Transverse colon (tissue), 4 donors: ENCODE measurements at regions not wholly inside any gene's neighbourhood (a gene's known extent, or its start where the extent isn't known, plus 50 kb on each side); places are given as distances from the start of the nearest gene placed in this dataset.

Source experiments
- DNase-seq: peaks from one replicate; pipeline ENCODE4 v3.0.0-alpha.2; 2019
- H3K27ac ChIP-seq, 4 donors: fragments of 200-600 bp; sonication (generic); 2 replicates each; pipeline ENCODE4 v1.5.1; 2016 to 2018; ENCODE audit warnings: inconsistent platforms in 4 of 4
- H3K27me3 ChIP-seq: fragments of 200-600 bp; sonication (generic); 2 replicates; pipeline ENCODE4 v1.5.1; 2017; ENCODE audit warnings: inconsistent platforms
- H3K36me3 ChIP-seq, 4 donors: fragments of 200-600 bp; sonication (generic); 2 replicates each; pipeline ENCODE4 v1.5.1; 2017 to 2019; ENCODE audit warnings: inconsistent platforms in 4 of 4
- H3K4me1 ChIP-seq, 4 donors: fragments of 200-600 bp; sonication (generic); 2 replicates each; pipeline ENCODE4 v1.5.1; 2017 to 2020; ENCODE audit warnings: inconsistent platforms in 4 of 4
- H3K4me3 ChIP-seq, 4 donors: fragments of 200-600 bp; sonication (generic); 1 replicate in 1 of 4; 2 replicates in 3 of 4; pipeline versions ENCODE4 v1.5.1 to v1.6.1; 2017 to 2019; ENCODE audit warnings: inconsistent platforms in 4 of 4
- H3K9me3 ChIP-seq, 2 donors: fragments of 200-600 bp; sonication (generic); 2 replicates each; pipeline ENCODE4 v1.5.1; 2017 to 2019; ENCODE audit warnings: inconsistent platforms in 2 of 2
- CTCF ChIP-seq, 5 experiments: fragments of 200-600 bp in 3 of 5; fragments of 450-650 bp in 2 of 5; sonication (generic) in 3 of 5; IDR thresholded peaks; 1 replicate in 2 of 5; 2 replicates in 3 of 5; pipeline ENCODE4 v1.5.1; 2016 to 2017; ENCODE audit warnings: antibody characterized with exemption in 5 of 5, inconsistent platforms in 3 of 5, mild to moderate bottlenecking in 2 of 5, moderate library complexity in 1 of 5
- EP300 ChIP-seq: sonication (generic); formaldehyde crosslinking; IDR thresholded peaks from one replicate; pipeline ENCODE4 v1.6.1; 2017; ENCODE audit warnings: antibody characterized with exemption, low read depth
- POLR2A ChIP-seq: fragments of 450-650 bp; IDR thresholded peaks from one replicate; pipeline ENCODE4 v1.6.1; 2016; ENCODE audit warnings: antibody characterized with exemption, mild to moderate bottlenecking, moderate library complexity
- POLR2AphosphoS5 ChIP-seq, 3 donors: sonication (generic); formaldehyde crosslinking; IDR thresholded peaks; one replicate each; pipeline ENCODE4 v1.6.1; 2016; ENCODE audit warnings: antibody characterized with exemption in 3 of 3
- WGBS, 2 donors: methylation state at CpG; one replicate each; pipeline ENCODE4 v1.1.5; 2018; ENCODE audit warnings: low coverage in 1 of 2; 5-methylcytosine and 5-hydroxymethylcytosine counted together
- in situ Hi-C, 4 donors: fragments of 200-750 bp; cut with MboI; loops; one replicate each; pipeline versions ENCODE4 v1.15.0 to v1.15.1; 2017; ENCODE audit warnings: low sequenced_read_pairs in 3 of 4, low pct_ligation_motif_present in 1 of 4, low pct_unique_long_range_greater_than_20kb in 1 of 4
- intact Hi-C: fragments of 100-400 bp; cut with DNase I; formaldehyde crosslinking; loops from one replicate; pipeline ENCODE4 v1.15.1; 2023; ENCODE audit warnings: low total_unique reads

DNA sequence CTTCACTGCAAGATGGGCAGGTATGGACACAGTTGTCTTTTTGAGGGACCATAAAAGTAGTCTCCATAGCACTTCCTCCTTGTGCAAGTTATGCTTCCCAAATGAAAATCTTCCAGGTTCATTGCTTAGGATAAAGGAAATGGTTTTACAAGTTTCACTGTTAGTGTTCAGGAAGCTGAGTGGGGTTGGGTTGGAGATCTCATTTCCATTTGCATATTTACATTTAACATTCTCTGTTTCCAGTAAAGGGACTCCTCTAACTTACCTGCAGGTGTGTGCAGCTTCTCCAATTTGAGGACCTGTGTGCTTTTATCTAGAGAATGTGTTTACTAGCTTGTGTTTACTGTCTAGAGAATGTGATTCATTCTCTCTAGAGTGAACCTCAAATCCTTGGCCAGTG lies 141.3 kb upstream of the POU2AF2 start:
- Histone ChIP-seq H3K36me3 (no peaks in the 10 kb centered on the region), H3K27ac (no peak overlapping the region), H3K27me3 (no peaks in the 10 kb centered on the region), H3K9me3 (no peaks in the 10 kb centered on the region), H3K4me1 (no peaks in the 10 kb centered on the region), H3K4me3 (no peak overlapping the region)
- no peak for TF ChIP-seq CTCF (IDR thresholded peaks at IDR 0.05)
- DNase-seq, result no peak
- intact Hi-C loops (no loop called here), in situ Hi-C loops (no loop called here)

DNA sequence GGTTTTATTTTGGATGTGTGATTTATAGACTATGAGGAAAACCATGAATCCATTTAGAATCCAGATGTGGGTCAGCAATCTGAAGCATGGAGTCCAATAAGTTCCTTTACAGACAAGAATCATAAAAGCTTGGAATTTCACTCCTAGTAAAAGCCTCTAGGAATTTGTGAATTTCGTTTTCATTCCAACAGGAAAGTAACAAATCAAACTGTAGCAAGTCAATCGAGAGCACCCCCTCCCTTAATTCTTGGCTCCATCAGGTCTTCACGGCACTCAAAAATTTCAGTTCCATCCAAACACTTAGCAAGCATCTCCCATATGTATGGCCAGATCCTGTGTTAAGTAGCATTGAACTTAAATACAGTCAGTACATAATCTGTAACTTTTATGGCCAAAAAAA lies 143.6 kb upstream of the POU2AF2 start:
- no peaks in the 10 kb centered on the region for H3K27me3 ChIP-seq
- H3K4me3 ChIP-seq, result no peak overlapping the region
- no peaks in the 10 kb centered on the region for H3K4me1 ChIP-seq
- no peak overlapping the region for H3K27ac ChIP-seq
- in situ Hi-C loops (no loop called here), intact Hi-C loops (no loop called here)
- TF ChIP-seq POLR2AphosphoS5 (IDR thresholded peaks at IDR 0.05) (no peak), CTCF (IDR thresholded peaks at IDR 0.05) (no peak), EP300 (no peak), POLR2A (no peak)
- DNase-seq, result no peak
- H3K36me3 ChIP-seq, result no peaks in the 10 kb centered on the region
- H3K9me3 ChIP-seq, result no peaks in the 10 kb centered on the region
- WGBS, 2 donors, result 44 to 49% methylated on average over 3 of the region's 3 CpGs

DNA sequence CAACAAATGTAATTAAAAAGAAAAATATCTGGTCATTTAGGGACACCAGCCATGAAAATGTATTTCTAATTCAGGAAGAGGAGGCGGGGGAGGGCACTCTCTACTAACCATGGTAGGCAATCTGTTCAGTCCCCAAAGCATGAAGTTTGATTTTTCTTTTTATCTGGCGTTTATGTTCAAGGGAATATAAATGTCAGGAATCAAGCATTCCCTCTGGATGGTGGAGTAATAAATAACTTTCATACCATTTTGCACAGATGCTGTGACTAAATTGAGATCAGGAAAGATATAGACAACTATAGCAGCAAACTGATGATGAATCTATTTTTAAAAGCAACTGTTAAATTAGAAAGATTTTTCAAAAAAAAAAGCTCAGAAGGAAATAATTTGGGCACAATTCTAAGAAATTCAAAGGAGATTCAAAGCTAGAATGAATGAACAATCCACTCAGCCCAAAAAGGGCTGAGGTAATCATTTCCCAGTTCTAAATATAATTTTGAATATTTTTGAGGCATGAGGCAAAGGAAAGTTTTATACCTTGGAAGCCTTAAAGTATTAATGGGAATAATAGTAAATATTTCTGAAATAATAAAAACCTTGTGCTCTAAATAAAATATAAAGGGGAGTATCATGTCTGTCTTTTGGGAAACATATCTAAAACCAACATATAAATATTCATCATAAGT lies 146.4 kb upstream of the POU2AF2 start:
- DNase-seq, result no peak
- H3K4me1 ChIP-seq, result no peaks in the 10 kb centered on the region
- H3K9me3 ChIP-seq, result no peaks in the 10 kb centered on the region
- H3K27ac ChIP-seq, result no peak overlapping the region
- no peaks in the 10 kb centered on the region for H3K36me3 ChIP-seq
- H3K27me3 ChIP-seq, result no peaks in the 10 kb centered on the region
- no peak overlapping the region for H3K4me3 ChIP-seq
- 68 to 71% methylated on average over 2 of the region's 2 CpGs for WGBS, 2 donors
- intact Hi-C loops (no loop called here), in situ Hi-C loops (no loop called here)
- TF ChIP-seq POLR2A (no peak), EP300 (no peak), CTCF (IDR thresholded peaks at IDR 0.05) (no peak), POLR2AphosphoS5 (IDR thresholded peaks at IDR 0.05) (no peak)

- WGBS, 2 donors, result 90 to 94% methylated on average over 1 of the region's 1 CpG
- no peak for DNase-seq
- H3K27ac ChIP-seq, result no peak overlapping the region
Observed at GRCh38 chr11:111098091-111098490, 147.4 kb upstream of the POU2AF2 start.

More at GRCh38 chr11:111098091-111098490, 147.4 kb upstream of the POU2AF2 start:
- TF ChIP-seq CTCF (IDR thresholded peaks at IDR 0.05), result no peak
- TF ChIP-seq EP300, result no peak
- TF ChIP-seq POLR2A, result no peak
- no peak for TF ChIP-seq POLR2AphosphoS5 (IDR thresholded peaks at IDR 0.05)
- in situ Hi-C loops, result no loop called here
- Histone ChIP-seq H3K4me1 (no peaks in the 10 kb centered on the region), H3K9me3 (no peaks in the 10 kb centered on the region), H3K4me3 (no peak overlapping the region), H3K27me3 (no peaks in the 10 kb centered on the region), H3K36me3 (no peaks in the 10 kb centered on the region)
- intact Hi-C loops, result no loop called here
